Ureter (tissue), 1 donor: ENCODE measurements at regions not wholly inside any gene's neighbourhood (a gene's known extent, or its start where the extent isn't known, plus 50 kb on each side); places are given as distances from the start of the nearest gene placed in this dataset.
"Not testable (repeated sequence)": the region's sequence is repeated elsewhere in the genome, so short reads cannot be mapped to it uniquely, and the experiment has no call there.

Experiments
- DNase-seq: peaks from one replicate; pipeline ENCODE4 v3.0.0-alpha.2; 2020; ENCODE audit warnings: low spot score
- donor health status: DM: yes; HTN: yes; CAD: no.

DNA sequence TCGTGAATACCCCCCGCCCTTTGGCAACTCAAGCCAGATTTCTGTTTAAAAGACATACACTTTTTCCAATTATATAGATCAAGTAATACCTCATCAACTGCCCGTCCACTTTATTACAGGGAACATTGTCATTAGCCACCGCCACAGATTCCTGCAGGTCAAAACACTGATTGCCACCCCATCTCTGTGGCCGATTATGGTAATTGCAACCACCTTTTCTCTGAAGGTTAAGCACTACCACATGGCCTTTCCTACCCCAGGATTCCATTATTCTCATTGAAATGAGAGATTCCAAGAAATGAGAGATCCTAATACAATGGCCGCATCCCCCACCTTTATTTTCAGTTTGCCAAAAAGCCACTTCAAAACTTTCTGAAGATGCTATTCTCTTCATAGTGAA is 478.8 kb upstream of the HSF2 start:
- DNase-seq = no peak

DNA sequence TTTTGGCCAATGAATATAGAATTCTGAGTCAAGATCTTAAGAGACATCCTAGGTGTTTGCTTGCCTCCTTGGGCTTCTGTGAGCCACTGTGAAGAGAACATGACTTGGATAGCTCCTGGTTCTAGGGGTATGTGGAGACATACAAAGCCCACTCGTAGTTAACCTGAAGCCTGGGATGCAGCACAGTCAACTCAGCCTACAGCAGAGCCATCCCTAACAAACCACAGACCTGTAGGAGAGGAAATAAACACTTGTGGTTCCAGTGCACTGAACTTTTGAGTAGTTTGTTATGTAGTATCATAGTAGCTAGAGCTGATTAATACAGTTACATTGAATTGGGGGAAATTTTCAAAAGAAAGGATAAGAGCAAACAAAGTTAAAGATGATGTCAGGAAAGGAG is 474.4 kb upstream of the HSF2 start:
- DNase-seq = no peak

DNA sequence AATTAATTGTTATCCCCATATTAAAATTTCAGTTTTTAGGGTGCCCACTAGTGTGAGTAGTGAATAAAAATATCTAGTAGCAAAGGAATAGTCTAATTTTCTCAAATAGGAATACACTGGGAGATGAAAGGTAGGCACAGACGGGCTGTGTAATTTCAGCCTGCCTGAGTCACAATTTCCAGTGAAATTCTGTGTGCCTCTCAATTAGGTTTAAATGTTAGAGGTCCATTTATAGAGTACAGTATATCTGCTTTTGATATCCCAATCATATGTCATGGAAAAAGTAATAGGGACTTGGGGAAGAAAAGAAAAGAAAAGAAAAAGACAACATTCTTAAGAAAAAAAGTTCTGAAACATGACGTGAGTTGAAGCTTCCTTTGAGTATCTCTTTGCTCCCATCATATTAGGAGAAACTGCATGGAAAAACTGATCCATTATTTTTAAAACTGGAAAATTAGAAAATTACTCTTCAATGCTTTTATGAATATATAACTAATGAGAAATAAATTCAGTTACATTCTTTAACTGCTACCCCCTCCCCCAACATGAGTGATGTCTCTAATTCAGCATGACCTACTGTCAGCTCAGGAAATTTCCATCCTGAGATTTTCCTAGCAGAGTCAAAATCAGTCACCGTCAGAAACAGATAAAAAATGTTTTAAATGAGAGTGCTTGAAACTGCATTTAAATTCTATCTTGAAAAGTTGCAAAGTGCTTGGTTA is 473.8 kb upstream of the HSF2 start:
- DNase-seq = no peak

DNA sequence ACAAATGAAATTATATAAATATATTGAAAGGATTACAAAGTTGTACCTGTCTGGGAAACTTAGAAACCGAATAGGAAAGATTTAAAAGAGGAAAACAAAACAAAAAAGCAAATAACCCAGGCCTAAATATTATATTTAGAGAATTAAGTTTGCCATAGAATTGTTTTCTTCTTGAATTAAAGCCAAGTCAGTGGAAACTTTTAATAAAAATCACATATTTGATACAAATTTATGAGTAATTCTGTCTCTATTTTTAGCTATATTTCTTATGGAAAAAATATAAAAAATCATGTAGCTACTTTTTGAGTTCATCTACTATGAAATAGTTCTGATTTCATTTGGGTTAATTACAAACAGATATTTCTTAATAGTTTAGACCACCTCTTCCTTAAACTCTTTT is 470.2 kb upstream of the HSF2 start:
- no peak for DNase-seq

DNA sequence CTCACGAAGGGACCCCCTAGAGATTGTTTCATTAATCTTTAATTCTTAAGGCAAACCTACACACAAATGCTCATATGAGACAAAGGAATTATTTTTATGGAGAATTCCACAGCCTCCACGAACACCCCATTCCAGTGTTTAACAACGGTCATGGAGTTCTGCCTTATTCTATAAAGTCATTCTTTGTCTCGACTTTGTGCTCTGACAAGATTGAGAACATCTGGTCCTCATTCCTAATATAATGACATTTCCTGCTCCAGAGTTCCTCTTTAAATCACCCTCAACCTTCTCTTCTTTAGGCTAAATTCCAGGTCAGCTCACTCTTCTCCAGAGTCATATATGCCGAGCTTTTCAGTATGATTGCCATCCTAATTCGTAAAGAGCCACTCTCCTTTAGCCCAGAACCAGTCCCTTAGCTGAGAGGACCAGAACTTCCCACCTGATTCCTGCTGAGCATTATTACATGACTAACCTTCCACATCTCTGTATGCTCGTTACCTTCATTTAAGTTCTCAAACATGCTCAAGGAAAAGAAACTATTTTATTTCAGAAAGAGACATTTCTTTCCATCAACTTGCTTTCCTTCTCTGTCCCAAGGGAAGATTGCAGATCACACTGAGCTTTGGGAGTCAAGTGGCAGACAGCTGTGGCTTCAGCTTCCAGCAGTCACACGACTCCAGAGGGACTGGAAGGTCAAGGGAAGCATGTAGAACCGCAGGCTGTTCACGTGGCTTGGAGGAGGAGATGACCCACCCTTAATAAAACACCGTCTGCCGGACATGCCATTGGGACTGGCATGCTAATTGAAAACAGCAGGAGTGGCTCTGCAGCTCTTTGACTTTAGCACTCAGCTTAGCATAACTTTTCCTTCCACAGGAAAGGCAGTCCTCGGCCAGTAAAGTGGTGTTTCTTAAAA is 467.1 kb upstream of the HSF2 start:
- peak; percentile 47 for DNase-seq

DNA sequence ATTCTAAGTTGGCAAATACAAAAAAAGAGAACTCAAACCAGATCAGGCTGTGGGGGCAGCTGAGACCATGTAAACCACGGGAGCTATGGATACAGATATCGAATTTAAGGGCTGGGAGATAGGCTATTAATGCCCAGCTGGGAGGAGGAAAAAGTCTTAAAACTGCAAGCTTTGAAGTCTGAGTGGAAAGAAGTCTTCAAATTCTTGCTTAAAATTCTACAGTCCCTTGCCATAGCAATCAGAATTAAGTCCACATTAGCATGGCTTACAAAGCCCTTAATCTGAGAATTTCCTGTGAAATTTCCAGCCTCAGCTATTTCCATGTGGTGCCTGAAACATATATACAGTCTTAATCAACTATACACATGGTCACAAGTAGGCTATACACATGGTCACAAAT is 465.0 kb upstream of the HSF2 start:
- no peak for DNase-seq

DNA sequence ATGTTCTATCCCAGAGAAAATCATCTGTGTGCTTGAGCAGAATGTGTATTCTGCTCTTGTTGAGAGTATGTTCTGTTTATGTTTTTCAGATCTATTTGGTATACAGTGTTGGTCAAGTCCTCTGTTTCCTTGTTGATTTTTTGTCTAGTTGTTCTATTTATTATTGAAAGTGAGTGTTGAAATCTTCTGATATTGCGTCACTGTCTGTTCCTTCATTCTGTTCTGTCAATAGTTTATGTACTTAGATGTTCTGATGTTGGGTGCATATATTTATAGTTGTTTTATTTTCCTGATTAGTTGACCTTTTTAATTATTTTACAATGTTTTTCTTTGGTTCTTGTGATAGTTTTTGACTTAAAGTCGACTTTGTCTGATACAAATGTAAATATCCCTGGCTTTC is 458.7 kb upstream of the HSF2 start:
- no peak for DNase-seq

DNA sequence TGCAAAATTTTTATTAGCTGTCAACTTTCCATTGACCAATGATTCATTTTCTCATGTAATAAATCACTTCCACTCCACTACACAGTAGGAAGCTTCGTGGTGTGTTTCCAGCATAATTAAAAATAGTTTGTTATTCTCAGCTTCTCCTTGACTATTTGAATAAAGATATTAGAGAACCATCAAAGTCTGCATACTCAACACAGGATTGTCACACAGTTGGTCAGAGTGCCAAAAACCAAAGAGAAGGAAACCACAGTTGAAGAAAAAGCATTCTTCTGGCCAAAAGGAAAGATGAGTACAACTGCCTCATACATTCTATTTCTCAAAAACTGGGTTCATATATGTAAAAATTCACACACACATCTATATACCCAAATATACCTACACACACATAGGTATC is 455.1 kb upstream of the HSF2 start:
- DNase-seq = no peak

DNA sequence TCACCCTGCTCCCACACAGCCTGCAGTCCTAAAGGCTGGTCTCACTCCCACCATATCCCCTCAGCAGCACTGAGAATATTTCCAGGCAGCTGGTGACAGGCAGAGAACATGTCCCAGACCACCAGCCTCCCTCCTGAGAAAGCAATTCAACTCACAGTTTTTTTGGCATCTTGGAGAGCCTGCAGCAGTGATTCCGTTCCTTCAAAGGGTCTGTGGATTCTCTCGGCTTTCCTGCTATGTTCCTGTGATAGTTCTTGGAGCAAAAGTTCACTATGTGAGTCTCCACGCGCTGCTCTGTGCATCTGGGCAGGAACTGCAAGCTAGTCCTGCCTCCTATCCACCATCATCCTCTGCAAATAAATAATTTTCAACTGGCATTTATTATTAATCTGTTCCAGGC is 448.3 kb upstream of the HSF2 start:
- no peak for DNase-seq

DNA sequence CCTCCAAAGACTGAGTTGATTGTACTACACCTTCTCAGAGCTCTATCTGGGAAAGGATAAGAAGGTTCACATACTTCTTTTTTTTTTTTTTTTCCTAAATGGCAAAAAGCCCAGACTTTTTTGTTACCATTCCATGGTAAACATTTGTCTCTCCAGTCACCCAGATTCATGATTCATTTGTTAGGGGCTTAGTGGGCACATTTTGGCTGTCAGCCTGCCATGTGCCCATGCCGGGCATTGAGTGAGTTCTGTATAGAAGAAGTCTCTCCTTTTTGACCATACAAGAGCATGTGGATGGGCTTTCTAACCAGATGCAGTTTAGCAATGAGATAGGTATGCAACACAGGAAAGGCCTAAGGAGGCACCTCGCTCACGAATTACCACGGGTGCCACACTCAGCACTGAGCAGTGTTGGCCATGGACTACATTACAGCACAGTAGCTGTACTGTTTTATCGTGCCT is 447.5 kb upstream of the HSF2 start:
- no peak for DNase-seq

DNA sequence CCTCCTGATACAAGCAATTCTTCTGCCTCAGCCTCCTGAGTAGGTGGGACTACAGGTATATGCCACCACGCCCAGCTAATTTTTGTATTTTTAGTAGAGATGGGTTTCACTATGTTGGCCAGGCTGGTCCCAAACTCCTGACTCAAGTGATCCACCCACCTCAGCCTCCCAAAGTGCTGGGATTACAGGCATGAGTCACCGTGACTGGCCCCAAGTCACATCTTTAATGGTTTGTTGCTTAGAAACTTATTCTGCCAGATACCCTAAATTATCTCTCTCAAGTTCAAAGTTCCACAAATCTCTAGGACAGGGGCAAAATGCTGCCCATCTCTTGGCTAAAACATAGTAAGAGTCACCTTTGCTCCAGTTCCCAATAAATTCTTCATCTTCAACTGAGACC is 444.1 kb upstream of the HSF2 start:
- DNase-seq = not testable (repeated sequence)

DNA sequence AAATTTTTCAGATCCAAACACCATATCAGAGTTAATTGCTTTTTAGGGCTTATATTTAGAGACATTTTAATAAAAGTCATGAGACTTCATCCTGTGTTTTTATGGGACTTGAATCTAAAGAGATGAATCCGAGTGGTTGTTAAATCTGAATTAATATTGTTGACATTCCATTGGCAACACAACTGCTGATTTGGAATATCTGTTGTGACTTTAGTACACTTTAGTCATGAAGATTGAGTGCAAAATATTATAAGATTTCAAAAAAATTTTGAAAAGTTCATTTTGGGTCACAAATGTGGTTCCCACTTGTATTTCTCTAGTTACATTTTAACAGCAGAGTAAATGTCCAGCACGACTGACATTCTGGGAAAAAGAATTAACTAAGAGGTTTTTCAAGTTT is 442.7 kb upstream of the HSF2 start:
- DNase-seq = no peak

DNA sequence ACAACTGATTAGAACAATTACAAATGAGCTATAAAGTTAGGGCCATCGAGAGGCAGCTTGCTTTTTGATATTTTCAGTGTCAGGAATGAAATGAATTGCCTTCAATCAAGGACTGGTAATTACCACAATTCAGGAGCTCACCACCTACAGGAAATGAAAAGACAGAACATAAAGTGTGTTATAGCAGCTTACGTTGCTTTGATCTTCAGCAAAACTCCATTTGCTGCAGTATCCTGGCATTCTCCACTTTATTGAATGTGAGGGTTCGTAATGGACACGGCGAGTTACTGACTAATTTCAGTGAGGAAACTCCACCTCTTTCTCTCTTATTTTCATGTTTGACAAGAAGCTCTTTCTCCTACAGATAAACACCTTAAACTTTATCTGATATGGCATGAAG is 440.0 kb upstream of the HSF2 start:
- no peak for DNase-seq

DNA sequence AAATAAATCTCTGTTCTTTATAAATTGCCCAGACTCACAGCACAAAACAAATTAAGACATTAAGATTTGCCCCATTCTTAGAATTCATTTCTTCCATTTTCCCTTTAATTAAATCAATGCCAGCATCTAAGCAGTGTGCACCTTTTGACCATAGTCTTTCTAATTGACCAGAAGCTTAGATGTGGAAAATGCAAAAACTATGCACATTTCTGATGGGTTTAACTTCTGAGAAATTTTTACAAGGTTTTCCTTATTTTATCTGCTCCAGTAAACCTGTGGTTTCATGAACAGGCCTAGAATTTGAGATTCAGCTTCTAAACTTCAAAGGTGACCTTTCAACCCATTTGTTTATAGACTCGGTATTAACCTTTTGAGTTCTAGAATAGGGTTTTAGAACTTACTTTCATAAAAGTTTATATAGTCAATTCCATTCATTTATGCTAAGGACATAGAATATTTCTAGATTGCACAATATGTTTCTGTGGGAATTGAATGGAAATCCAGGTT is 437.8 kb upstream of the HSF2 start:
- no peak for DNase-seq

DNA sequence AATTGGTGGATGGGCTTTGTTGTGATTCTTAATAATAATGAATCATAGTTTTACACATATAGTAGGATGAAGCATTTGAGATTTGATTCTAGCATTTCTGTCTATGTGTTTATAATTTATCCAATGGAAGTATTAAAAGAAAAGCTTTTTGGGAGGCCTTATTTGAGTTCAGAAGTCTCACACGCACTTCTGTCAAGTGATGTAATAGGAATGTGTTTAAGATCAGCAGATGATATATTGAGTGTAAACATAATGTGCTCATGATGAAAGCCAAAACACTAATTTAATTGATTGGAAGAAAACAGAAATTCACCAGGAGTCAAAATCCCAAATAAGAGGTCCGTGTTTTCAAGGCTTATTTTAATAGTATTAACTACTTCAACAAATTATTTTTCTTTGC is 435.6 kb upstream of the HSF2 start:
- no peak for DNase-seq

DNA sequence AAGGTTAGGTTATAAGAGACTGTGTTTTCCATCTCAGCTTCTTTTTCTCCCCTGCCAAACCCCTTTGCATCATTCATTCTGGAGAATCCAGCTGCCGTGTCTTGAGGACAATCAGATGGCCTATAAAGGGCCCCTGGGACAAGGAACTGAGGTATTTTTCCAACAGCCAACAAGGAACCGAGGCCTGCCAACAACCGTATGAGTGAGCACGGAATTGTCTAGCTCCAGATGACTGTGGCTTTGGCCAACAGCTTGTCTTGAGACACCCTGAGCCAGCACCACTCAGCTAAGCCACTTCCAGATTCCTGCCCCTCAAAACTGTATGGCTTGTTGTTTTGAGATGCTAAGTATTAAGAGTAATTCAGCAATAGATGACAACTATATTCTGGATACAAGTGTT is 433.7 kb upstream of the HSF2 start:
- no peak for DNase-seq

DNA sequence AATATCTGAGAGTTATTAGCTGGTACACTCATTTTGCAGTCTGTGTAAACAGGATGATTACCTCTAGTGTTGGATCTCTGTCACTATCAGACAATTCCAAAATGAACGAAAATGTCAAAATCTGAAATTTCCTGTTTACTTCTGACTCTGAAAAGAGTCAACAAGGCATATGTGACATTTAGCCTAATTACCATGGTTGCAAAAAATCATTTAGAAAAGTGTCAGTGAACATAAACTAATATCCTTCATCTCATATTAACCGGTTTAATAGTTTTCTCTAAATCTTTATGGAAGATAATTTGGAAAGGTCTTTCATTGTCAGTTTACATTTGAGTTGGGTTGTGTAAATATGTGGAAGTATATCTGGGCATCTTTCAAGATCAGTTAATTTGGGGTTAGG is 431.8 kb upstream of the HSF2 start:
- DNase-seq = no peak

DNA sequence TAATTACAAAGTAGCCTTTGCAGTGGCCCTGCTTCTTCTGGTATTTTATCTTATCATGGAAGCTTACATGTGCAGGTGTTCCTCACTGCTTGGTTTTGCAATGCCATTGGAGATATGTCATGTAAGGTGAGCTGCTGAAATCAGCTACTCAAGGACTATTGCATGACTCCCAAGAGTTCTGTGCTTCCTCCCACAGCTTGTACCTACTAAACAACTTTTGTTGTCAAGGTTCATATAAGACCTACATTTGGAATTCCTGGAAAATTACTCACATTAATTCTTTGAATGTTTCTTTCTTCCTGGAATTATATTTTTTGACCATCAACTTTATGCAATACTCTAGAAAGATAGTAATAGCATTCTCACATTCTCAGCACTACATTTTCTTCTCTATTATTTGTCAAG is 427.5 kb upstream of the HSF2 start:
- no peak for DNase-seq

DNA sequence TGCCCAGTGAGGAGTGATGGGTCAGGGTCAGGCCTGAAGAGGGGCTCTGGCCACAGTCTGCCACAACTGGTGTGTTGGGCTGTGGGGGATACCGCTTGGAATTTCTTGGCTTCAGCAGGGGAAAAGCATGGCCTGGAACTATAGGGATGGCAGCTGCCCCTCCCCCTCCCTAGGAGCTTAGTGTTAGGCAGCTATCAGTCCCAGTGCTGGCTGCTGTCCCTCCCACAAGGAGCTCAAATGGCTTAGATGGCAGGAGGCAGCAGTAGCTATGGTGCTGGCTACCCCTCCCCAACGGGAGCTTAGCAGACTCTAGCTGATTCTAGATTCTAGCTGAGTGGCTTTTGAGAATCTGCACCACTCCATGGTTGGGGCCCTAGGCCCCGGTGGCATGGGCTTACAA is 414.5 kb upstream of the HSF2 start:
- no peak for DNase-seq

DNA sequence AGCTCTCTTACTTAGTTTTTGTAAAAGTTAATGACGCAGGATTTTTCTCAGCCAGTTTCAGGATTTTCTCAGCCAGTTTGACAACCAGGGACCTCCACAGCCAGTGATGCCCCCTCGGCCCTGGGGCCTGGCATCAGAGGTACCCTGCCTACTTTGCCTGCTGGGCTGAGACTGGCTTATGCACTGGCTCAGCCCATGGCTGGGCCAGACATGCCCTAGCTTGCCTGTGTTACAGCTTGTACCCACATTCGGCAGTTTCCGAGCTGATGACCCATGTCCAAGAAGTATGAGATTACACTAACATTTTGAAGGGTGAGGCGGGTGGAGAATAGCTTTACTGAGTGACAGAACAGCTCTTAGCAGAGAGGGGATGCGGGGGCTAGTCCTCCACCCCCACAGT is 406.1 kb upstream of the HSF2 start:
- no peak for DNase-seq

DNA sequence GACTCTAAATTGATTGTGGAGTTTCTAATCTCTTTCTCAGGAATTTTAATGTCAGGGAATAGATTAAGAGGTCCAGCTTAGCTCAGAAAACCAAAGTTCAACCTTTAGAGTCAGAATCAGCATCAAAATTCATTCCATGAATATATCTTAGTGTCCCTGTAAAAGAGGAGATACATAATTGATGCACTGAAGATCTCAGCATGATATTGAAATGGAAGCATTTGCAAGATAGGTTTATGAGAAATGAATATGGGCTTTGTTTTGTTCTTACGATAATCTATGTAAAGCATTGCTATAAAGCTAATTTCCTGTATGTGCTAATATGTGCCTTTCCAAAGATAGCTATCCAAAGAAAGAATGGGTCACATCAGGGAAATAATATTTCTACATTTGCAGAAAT is 404.5 kb upstream of the HSF2 start:
- no peak for DNase-seq

DNA sequence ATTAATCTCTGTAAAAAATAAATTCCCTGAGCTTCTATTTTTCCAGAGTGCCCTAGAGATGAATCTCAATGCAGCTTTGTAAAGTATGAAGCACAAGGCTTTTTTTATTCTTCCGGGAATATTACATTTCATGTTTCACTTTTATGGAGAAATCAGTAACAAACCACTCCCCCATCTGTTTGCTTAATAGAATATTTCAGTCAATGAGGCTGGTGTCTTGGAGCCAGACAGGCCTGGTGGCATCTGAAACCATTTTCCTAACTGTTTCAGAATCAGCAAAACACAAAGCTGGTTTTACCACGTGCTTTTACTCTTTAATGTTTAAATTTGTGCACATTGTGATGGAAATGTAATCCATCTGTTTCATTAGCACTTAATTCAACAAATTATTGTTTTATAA is 400.8 kb upstream of the HSF2 start:
- no peak for DNase-seq

DNA sequence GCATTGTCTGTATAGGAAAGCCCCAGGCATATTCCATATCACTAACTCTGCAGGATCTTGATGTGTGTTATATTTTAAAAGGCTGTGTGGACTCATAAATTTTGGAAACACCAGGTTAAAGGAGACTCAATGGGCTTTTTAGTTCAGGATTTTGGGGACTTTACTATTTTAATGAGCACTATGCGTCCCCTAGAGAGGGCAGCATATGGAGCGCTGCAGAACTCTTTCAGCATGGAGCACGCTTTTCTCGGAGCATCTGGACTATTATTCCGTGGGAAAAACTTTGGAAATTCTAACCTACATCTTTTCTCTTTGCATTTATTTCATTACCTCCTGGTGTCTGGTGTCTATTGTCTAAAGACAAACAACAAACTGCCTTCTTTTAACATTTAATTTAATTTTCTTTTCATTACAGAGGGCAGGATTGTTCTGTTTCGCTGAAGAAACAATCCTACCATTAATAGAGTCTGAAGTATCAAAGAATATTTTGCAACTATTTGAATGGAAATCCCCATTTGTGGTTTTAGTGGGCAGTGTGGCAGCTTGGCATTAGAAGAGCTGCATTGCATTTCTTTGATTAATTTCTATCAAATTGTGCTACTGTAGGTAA is 399.9 kb upstream of the HSF2 start:
- no peak for DNase-seq
